H1 (cell line): ENCODE measurements at regions not wholly inside any gene's neighbourhood (a gene's known extent, or its start where the extent isn't known, plus 50 kb on each side); places are given as distances from the start of the nearest gene placed in this dataset.

ENCODE experiments used
- CTCF ChIA-PET: fragments of 300-600 bp; sonication (Branson Sonifier 250); formaldehyde crosslinking; loops from one replicate; lab custom pipeline; 2021; ENCODE audit not compliant: partially characterized antibody; lab: Charles Lee
- POLR2A ChIA-PET: fragments of 300-600 bp; sonication (Branson Sonifier 250); formaldehyde crosslinking; loops from one replicate; lab custom pipeline; 2021; ENCODE audit warnings: inconsistent platforms; ENCODE audit not compliant: partially characterized antibody; lab: Charles Lee
- DNase-seq, 2 experiments: peaks; one replicate each; pipeline versions ENCODE4 v3.0.0 to v3.0.0-alpha.2; 2010 to 2022; ENCODE audit warnings: low spot score in 2 of 2, low read depth in 1 of 2, mixed read lengths in 1 of 2
- FAIRE-seq: peaks from 2 replicates; lab custom pipeline; 2011; peaks lifted over from hg19 to GRCh38; lab: Jason Lieb, UNC
- H2AFZ ChIP-seq: 2 replicates; pipeline ENCODE4 v1.8.1; 2012; ENCODE audit warnings: low read length, inconsistent platforms
- H2AK5ac ChIP-seq: 2 replicates; pipeline ENCODE4 v1.6.1; 2013; ENCODE audit warnings: low read depth, low read length
- H2BK120ac ChIP-seq: replicated peaks from 2 replicates; pipeline ENCODE3; 2013; ENCODE audit warnings: low read depth, low read length, inconsistent platforms
- H2BK12ac ChIP-seq: 2 replicates; pipeline ENCODE4 v1.6.1; 2013; ENCODE audit warnings: low read depth, low read length
- H2BK15ac ChIP-seq: 2 replicates; pipeline ENCODE4 v1.6.1; 2013; ENCODE audit warnings: low read length
- H2BK20ac ChIP-seq: 2 replicates; pipeline ENCODE4 v1.6.1; 2013; ENCODE audit warnings: low read length
- H2BK5ac ChIP-seq: 2 replicates; pipeline ENCODE4 v1.6.1; 2013; ENCODE audit warnings: low read depth, low read length
- H3K14ac ChIP-seq: 2 replicates; pipeline ENCODE4 v1.6.1; 2013; ENCODE audit warnings: inconsistent platforms; ENCODE audit not compliant: insufficient read length
- H3K18ac ChIP-seq: 2 replicates; pipeline ENCODE4 v1.6.1; 2013; ENCODE audit warnings: low read length; ENCODE audit errors: extremely low read depth
- H3K23ac ChIP-seq: 2 replicates; pipeline ENCODE4 v1.6.1; 2013; ENCODE audit warnings: inconsistent platforms; ENCODE audit not compliant: insufficient read length
- H3K23me2 ChIP-seq: 2 replicates; pipeline ENCODE4 v1.6.1; 2013; ENCODE audit warnings: low read depth, low read length
- H3K27ac ChIP-seq: 2 replicates; pipeline ENCODE4 v1.6.1; 2011; ENCODE audit warnings: low read depth, low read length, inconsistent platforms
- H3K27me3 ChIP-seq, 4 experiments: replicated peaks in 1 of 4; 1 replicate in 1 of 4; 2 replicates in 3 of 4; pipeline versions ENCODE4 v1.6.1 to v1.8.1; 2011 to 2013; ENCODE audit warnings: low read length in 3 of 4, mild to moderate bottlenecking in 3 of 4, inconsistent platforms in 2 of 4, mixed read lengths in 2 of 4, moderate library complexity in 1 of 4; ENCODE audit not compliant: control insufficient read depth in 3 of 4, insufficient read depth in 3 of 4; ENCODE audit errors: extremely low read depth in 1 of 4
- H3K36me3 ChIP-seq, 4 experiments: 2 replicates each; pipeline versions ENCODE4 v1.6.1 to v1.8.1; 2011 to 2013; ENCODE audit warnings: mild to moderate bottlenecking in 4 of 4, low read length in 3 of 4, moderate library complexity in 2 of 4, control low read depth in 1 of 4, inconsistent platforms in 1 of 4; ENCODE audit not compliant: insufficient read depth in 4 of 4, control insufficient read depth in 2 of 4
- H3K4ac ChIP-seq: replicated peaks from 2 replicates; pipeline ENCODE3; 2013; ENCODE audit warnings: low read length, low read depth, mixed read lengths, inconsistent platforms; ENCODE audit not compliant: insufficient read length
- H3K4me1 ChIP-seq, 4 experiments: replicated peaks in 1 of 4; 1 replicate in 1 of 4; 2 replicates in 3 of 4; pipeline versions ENCODE4 v1.6.1 to v1.8.1; 2011 to 2013; ENCODE audit warnings: low read length in 3 of 4, inconsistent platforms in 2 of 4, mixed read lengths in 1 of 4; ENCODE audit not compliant: insufficient read depth in 4 of 4, control insufficient read depth in 3 of 4
- H3K4me2 ChIP-seq, 2 experiments: 2 replicates each; pipeline versions ENCODE4 v1.6.1 to v1.8.1; 2011 to 2013; ENCODE audit warnings: low read depth in 2 of 2, low read length in 2 of 2, control low read depth in 1 of 2, inconsistent platforms in 1 of 2, mild to moderate bottlenecking in 1 of 2; ENCODE audit not compliant: insufficient read depth in 1 of 2
- H3K4me3 ChIP-seq, 4 experiments: fragments of 200-600, 300-600 bp in 1 of 4; sonication (generic), shearing (Covaris generic), sonication (Bioruptor Twin) in 1 of 4; 2 replicates each; pipeline versions ENCODE4 v1.5.1 to v1.8.1; 2011 to 2016; ENCODE audit warnings: low read length in 4 of 4, low read depth in 3 of 4, control low read depth in 2 of 4, inconsistent platforms in 2 of 4, mild to moderate bottlenecking in 2 of 4, mixed read lengths in 1 of 4, moderate library complexity in 1 of 4; ENCODE audit not compliant: insufficient read depth in 2 of 4; ENCODE audit errors: extremely low read depth in 1 of 4
- H3K56ac ChIP-seq: replicated peaks from 2 replicates; pipeline ENCODE3; 2013; ENCODE audit warnings: low read depth, mild to moderate bottlenecking, mixed read lengths, low read length, inconsistent platforms; ENCODE audit not compliant: insufficient read length
- H3K79me1 ChIP-seq: 2 replicates; pipeline ENCODE4 v1.6.1; 2013; ENCODE audit warnings: low read depth, low read length, control low read depth
- H3K79me2 ChIP-seq, 2 experiments: 2 replicates each; pipeline versions ENCODE4 v1.6.1 to v1.8.1; 2012 to 2013; ENCODE audit warnings: low read length in 2 of 2, mild to moderate bottlenecking in 2 of 2, inconsistent platforms in 1 of 2; ENCODE audit not compliant: insufficient read depth in 2 of 2, control insufficient read depth in 1 of 2
- H3K9ac ChIP-seq, 4 experiments: replicated peaks in 1 of 4; 1 replicate in 1 of 4; 2 replicates in 3 of 4; pipeline versions ENCODE4 v1.6.1 to v1.8.1; 2011 to 2013; ENCODE audit warnings: low read depth in 3 of 4, low read length in 3 of 4, control low read depth in 2 of 4, mild to moderate bottlenecking in 2 of 4, moderate library complexity in 2 of 4, inconsistent platforms in 1 of 4; ENCODE audit errors: extremely low read depth in 1 of 4
- H3K9me3 ChIP-seq, 2 experiments: 2 replicates each; pipeline versions ENCODE4 v1.6.1 to v1.8.1; 2012 to 2013; ENCODE audit warnings: mild to moderate bottlenecking in 2 of 2, moderate library complexity in 2 of 2, control low read depth in 1 of 2, inconsistent platforms in 1 of 2, low read depth in 1 of 2, low read length in 1 of 2, mixed read lengths in 1 of 2; ENCODE audit not compliant: insufficient read depth in 2 of 2
- H4K20me1 ChIP-seq, 2 experiments: replicated peaks in 1 of 2; 2 replicates each; pipeline versions ENCODE3 to v1.8.1; 2011 to 2013; ENCODE audit warnings: inconsistent platforms in 2 of 2, low read length in 2 of 2, mild to moderate bottlenecking in 1 of 2; ENCODE audit not compliant: insufficient read depth in 2 of 2, control insufficient read depth in 1 of 2
- H4K5ac ChIP-seq: 2 replicates; pipeline ENCODE4 v1.6.1; 2013; ENCODE audit warnings: low read length, low read depth, mixed read lengths, inconsistent platforms; ENCODE audit not compliant: insufficient read length
- H4K8ac ChIP-seq: 2 replicates; pipeline ENCODE4 v1.8.0; 2013; ENCODE audit warnings: mild to moderate bottlenecking, moderate library complexity, low read length, inconsistent platforms; ENCODE audit not compliant: insufficient read depth; ENCODE audit errors: extremely low read depth
- H4K91ac ChIP-seq: replicated peaks from 2 replicates; pipeline ENCODE3; 2013; ENCODE audit warnings: low read length, mixed read lengths, inconsistent platforms; ENCODE audit not compliant: insufficient read length
- FOSL1 ChIP-seq: IDR thresholded peaks from 2 replicates; pipeline ENCODE4 v1.6.1; 2011; ENCODE audit warnings: mild to moderate bottlenecking, low read depth, low read length, moderate library complexity; ENCODE audit not compliant: insufficient read depth
- JUN ChIP-seq: IDR thresholded peaks from 2 replicates; pipeline ENCODE4 v1.6.1; 2011; ENCODE audit warnings: low read depth, mild to moderate bottlenecking, improper control_type of control experiment, low read length
- RFX5 ChIP-seq: IDR thresholded peaks from 2 replicates; pipeline ENCODE4 v1.6.1; 2011; ENCODE audit warnings: low read depth, low read length, improper control_type of control experiment, borderline replicate concordance
- SIRT6 ChIP-seq: IDR thresholded peaks from one replicate; pipeline ENCODE4 v1.7.1; 2012; ENCODE audit warnings: low read length, inconsistent platforms
- SIX5 ChIP-seq: IDR thresholded peaks from 2 replicates; pipeline ENCODE4 v1.6.1; 2011; ENCODE audit warnings: mild to moderate bottlenecking, low read depth, low read length
- SP1 ChIP-seq: IDR thresholded peaks from 2 replicates; pipeline ENCODE4 v1.6.1; 2011; ENCODE audit warnings: low read depth, low read length
- WGBS, 2 experiments: shearing (Covaris generic) in 1 of 2; methylation state at CpG; one replicate each; pipeline versions ENCODE4 v1.1.6 to v1.1.7; 2013 to 2015; ENCODE audit warnings: low lambda C conversion rate in 2 of 2, mixed read lengths in 2 of 2, inconsistent platforms in 1 of 2, low coverage in 1 of 2, missing lambda C conversion rate in 1 of 2; ENCODE audit not compliant: insufficient replicate concordance in 2 of 2, insufficient coverage in 1 of 2, insufficient read length in 1 of 2; ENCODE audit errors: extremely low coverage in 1 of 2, missing lambda C conversion rate in 1 of 2; 5-methylcytosine and 5-hydroxymethylcytosine counted together

DNA sequence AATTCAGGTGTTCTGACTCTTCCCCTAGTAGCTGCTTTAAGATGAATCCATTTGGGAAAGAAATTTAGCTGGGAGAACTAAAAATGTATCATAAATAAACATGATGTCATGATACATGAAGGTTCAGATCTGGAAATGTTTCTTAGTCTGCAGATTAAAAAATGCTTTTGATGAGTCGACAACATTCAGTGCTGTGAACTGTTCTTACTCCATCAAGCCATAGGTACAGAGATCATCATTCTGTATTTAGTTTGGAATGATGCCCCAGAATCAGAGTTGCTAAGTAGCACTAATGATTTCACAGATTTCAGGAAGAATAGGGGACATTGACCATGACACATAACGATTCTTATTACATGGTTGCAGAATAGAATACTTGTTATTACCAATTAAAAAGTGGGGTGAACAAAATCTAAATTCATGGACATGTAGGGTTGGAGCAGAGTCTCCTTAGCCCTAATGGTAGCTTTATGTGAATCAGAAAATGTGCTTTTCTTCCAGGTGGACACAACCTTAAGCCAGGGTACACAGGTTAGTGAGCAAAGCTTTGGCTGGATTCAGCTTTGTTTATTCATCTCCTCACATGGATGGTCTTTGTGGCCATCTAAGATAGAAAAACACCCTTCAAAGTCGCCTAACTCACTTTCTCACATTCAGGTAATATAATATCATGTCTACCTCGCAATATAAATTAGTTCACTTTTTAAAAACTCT is 205.4 kb upstream of the SEL1L start:
- Histone ChIP-seq H3K9me3 (no peaks in the 10 kb centered on the region), H3K79me1 (no peaks in the 10 kb centered on the region), H4K20me1 (no peaks in the 10 kb centered on the region), H2BK15ac (no peak overlapping the region), H3K36me3 (no peaks in the 10 kb centered on the region), H2AK5ac (no peak overlapping the region), H4K5ac (no peak overlapping the region), H3K27ac (no peak overlapping the region), H3K4ac (no peak overlapping the region), H2BK12ac (no peak overlapping the region), H2AFZ (no peak overlapping the region; the same call in 1 of the 2 replicates), H4K8ac (no peak overlapping the region), H3K14ac (no peak overlapping the region), H3K4me3 (no peak overlapping the region), H3K23me2 (no peaks in the 10 kb centered on the region), H3K9ac (no peak overlapping the region), H2BK120ac (no peak overlapping the region), H2BK5ac (no peak overlapping the region), H3K18ac (no peak overlapping the region), H3K27me3 (no peaks in the 10 kb centered on the region), H3K79me2 (no peaks in the 10 kb centered on the region), H2BK20ac (no peak overlapping the region), H3K56ac (no peak overlapping the region), H3K23ac (no peak overlapping the region), H3K4me2 (no peak overlapping the region), H4K91ac (no peak overlapping the region), H3K4me1 (no peaks in the 10 kb centered on the region)
- DNase-seq (no peak), FAIRE-seq (no peak)
- 91% methylated on average over 4 of the region's 4 CpGs; no CpG with 5 or more reads in 1 of the 2 experiments for WGBS, 2 experiments
- no peak for TF ChIP-seq FOSL1
- no peak for TF ChIP-seq SP1
- no peak for TF ChIP-seq JUN
- no peak for TF ChIP-seq SIRT6
- no peak for TF ChIP-seq RFX5
- TF ChIP-seq SIX5, result no peak
- ChIA-PET CTCF (interaction anchor here (1.2 to 1.6 kb wide), 4 partner anchors 11 to 28 kb away, joined by 3 to 4 read pairs (median 3); no protein-coding TSS in a partner anchor), POLR2A (no interaction called here)
